H1 (cell line): ENCODE measurements at regions not wholly inside any gene's neighbourhood (a gene's known extent, or its start where the extent isn't known, plus 50 kb on each side); places are given as distances from the start of the nearest gene placed in this dataset.

ENCODE experiments used
- CTBP2 ChIP-seq: IDR thresholded peaks from 2 replicates; pipeline ENCODE4 v1.7.0; 2011; ENCODE audit warnings: borderline replicate concordance, mild to moderate bottlenecking, moderate library complexity, mixed read lengths, low read length; ENCODE audit not compliant: insufficient read depth, insufficient read length
- SRF ChIP-seq: IDR thresholded peaks from 2 replicates; pipeline ENCODE4 v1.6.1; 2011; ENCODE audit warnings: mild to moderate bottlenecking, low read depth, low read length, moderate library complexity

- TF ChIP-seq SRF, result no peak
- no peak for TF ChIP-seq CTBP2
Observed at GRCh38 chr1:25150985-25151495, 81.3 kb downstream of the SYF2 start (continued).
